K562 (cell line): ENCODE measurements at regions not wholly inside any gene's neighbourhood (a gene's known extent, or its start where the extent isn't known, plus 50 kb on each side); places are given as distances from the start of the nearest gene placed in this dataset.

ENCODE experiments used
- AFF1 ChIP-seq, 2 experiments: fragments of 450-650 bp; IDR thresholded peaks; 2 replicates each; pipeline ENCODE4 v1.6.1; 2018; ENCODE audit warnings: mild to moderate bottlenecking in 2 of 2, low read depth in 1 of 2; ENCODE audit not compliant: partially characterized antibody in 2 of 2
- ATF3 ChIP-seq, 2 experiments: fragments of 450-650 bp in 1 of 2; sonication (generic) in 1 of 2; formaldehyde crosslinking in 1 of 2; IDR thresholded peaks in 1 of 2; conservative IDR thresholded peaks in 1 of 2; 2 replicates each; pipeline versions ENCODE4 v1.6.1 to v1.8.1; 2016 to 2023; ENCODE audit warnings: mild to moderate bottlenecking in 2 of 2, moderate library complexity in 2 of 2, inconsistent platforms in 1 of 2, missing genetic modification reagents in 1 of 2
- CXXC5 ChIP-seq: fragments of 250-450 bp; sonication (Bioruptor Pico); IDR thresholded peaks from 2 replicates; pipeline ENCODE4 v1.8.0; 2022; ENCODE audit warnings: inconsistent platforms, mild to moderate bottlenecking, moderate library complexity
- FOXJ3 ChIP-seq: sonication (generic); formaldehyde crosslinking; IDR thresholded peaks from 2 replicates; pipeline ENCODE4 v1.4.0; 2020; ENCODE audit warnings: mild to moderate bottlenecking, missing genetic modification reagents
- HNRNPUL1 ChIP-seq: fragments of 200-400 bp; formaldehyde crosslinking; IDR thresholded peaks from 2 replicates; pipeline ENCODE4 v1.6.1; 2017; ENCODE audit warnings: low read length
- MAZ ChIP-seq, 2 experiments: fragments of 450-650 bp in 1 of 2; sonication (generic) in 1 of 2; formaldehyde crosslinking; IDR thresholded peaks in 1 of 2; conservative IDR thresholded peaks in 1 of 2; 2 replicates each; pipeline versions ENCODE4 v1.4.0 to v1.5.0; 2020; ENCODE audit warnings: mild to moderate bottlenecking in 1 of 2, missing genetic modification reagents in 1 of 2
- MIER1 ChIP-seq: fragments of 450-650 bp; IDR thresholded peaks from 2 replicates; pipeline ENCODE4 v1.6.1; 2016; ENCODE audit warnings: antibody characterized with exemption, mild to moderate bottlenecking, low read depth
- REST ChIP-seq, 2 experiments: fragments of 450-650 bp; formaldehyde crosslinking in 1 of 2; IDR thresholded peaks; 2 replicates each; pipeline versions ENCODE4 v1.4.0 to v1.6.1; 2014 to 2020; ENCODE audit warnings: mild to moderate bottlenecking in 2 of 2, borderline replicate concordance in 1 of 2, low read depth in 1 of 2
- ZBTB26 ChIP-seq: fragments of 450-650 bp; formaldehyde crosslinking; IDR thresholded peaks from 2 replicates; pipeline ENCODE4 v1.4.0; 2022; ENCODE audit warnings: missing genetic modification characterization
- ZNF511 ChIP-seq: sonication (generic); formaldehyde crosslinking; IDR thresholded peaks from 2 replicates; pipeline ENCODE4 v1.8.0; 2022; ENCODE audit warnings: mild to moderate bottlenecking, missing genetic modification reagents

- TF ChIP-seq REST (IDR thresholded peaks at IDR 0.05; ENCODE audit: borderline replicate concordance) = peak; percentile 100
- TF ChIP-seq REST (CRISPR knock-in tag; IDR thresholded peaks at IDR 0.05; ENCODE audit: low read depth) = peak; percentile 98
- no peak for TF ChIP-seq ATF3 (IDR thresholded peaks at IDR 0.05)
- TF ChIP-seq ATF3 (CRISPR knock-in tag; conservative IDR thresholded peaks at IDR 0.05) = no peak
- TF ChIP-seq MAZ (CRISPR knock-in tag; conservative IDR thresholded peaks at IDR 0.05 in 1 of 2, IDR thresholded peaks at IDR 0.05 in 1 of 2) = peak in 1 of 2 experiments; percentile 66; a peak in 2 of 4 replicates
- TF ChIP-seq AFF1 (IDR thresholded peaks at IDR 0.05; ENCODE audit: low read depth in 1 of 2, partially characterized antibody in 2 of 2) = peak in 1 of 2 experiments; percentile 94
- TF ChIP-seq FOXJ3 = no peak
- peak; percentile 64; the same call in 1 of the 2 replicates for TF ChIP-seq ZNF511
- TF ChIP-seq ZBTB26 (CRISPR knock-in tag) = 0 out of 2 replicates have a peak, but pooled peaks have one; percentile 21
- TF ChIP-seq CXXC5 (CRISPR knock-in tag) = peak; percentile 56
- peak; percentile 98 for TF ChIP-seq MIER1
- TF ChIP-seq HNRNPUL1 = no peak
These were observed 72.0 kb upstream of the KCNA3 start (continued) for GRCh38 chr1:110746644-110747259.
